SW 1271 (cell line): ENCODE measurements at regions not wholly inside any gene's neighbourhood (a gene's known extent, or its start where the extent isn't known, plus 50 kb on each side); places are given as distances from the start of the nearest gene placed in this dataset.
"Not testable (repeated sequence)": the region's sequence is repeated elsewhere in the genome, so short reads cannot be mapped to it uniquely, and the experiment has no call there.

Experiments used
- DNase-seq, 2 experiments: peaks; one replicate each; lab custom pipeline; 2025; lab: John Stamatoyannopoulos, UW

GRCh38 chr5:33072296-33072695, 361.2 kb downstream of the NPR3 start:
- no peak for DNase-seq

- DNase-seq = no peak
Measured at GRCh38 chr5:33072726-33073125, 361.6 kb downstream of the NPR3 start.

DNA sequence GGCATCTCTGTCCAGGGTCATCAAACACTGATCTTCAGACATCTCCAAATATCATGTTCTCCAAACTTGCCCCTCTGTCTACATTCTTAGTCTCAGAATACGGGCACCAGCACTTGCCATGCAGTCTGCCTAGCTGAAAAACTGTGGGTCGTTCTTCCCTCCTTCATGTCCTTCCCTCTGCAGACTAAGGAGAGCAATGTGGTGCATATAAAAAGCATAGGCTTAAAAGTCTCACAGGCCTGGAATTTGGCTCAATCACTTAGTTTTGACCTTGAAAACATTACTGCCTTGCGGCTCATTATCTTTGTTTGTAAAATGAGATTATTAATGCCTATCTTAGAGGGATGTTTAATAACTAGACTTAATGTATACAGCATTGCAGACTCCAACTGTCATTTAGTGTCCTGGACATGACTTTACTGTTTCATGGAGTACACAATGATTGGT, 362.8 kb downstream of the NPR3 start:
- no peak for DNase-seq

- no peak for DNase-seq
Measured at GRCh38 chr5:33074548-33074947, 363.4 kb downstream of the NPR3 start.

GRCh38 chr5:33075731-33076130, 364.6 kb downstream of the NPR3 start:
- DNase-seq = no peak

DNA sequence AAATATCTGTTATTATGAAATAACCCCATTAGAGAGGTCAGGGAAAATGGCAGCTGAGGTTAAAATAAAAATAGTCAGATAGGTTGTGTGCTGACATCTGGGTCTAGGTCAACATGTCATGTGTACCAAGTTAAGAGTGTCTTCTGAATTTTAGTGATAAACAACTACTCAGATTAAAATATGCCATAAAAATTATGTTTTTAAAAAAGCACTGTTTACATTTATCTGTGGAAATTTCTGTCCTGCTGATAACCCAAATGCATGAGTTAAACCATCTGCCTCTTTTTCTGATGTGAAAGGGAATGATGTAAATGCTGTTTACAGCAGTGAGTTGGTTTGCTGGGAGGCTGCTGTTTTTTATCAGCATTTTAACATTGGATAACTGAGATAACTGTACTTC, 361.2 kb upstream of the TARS1 start:
- no peak for DNase-seq

GRCh38 chr5:33080287-33080686, 360.5 kb upstream of the TARS1 start:
- DNase-seq = no peak

DNA sequence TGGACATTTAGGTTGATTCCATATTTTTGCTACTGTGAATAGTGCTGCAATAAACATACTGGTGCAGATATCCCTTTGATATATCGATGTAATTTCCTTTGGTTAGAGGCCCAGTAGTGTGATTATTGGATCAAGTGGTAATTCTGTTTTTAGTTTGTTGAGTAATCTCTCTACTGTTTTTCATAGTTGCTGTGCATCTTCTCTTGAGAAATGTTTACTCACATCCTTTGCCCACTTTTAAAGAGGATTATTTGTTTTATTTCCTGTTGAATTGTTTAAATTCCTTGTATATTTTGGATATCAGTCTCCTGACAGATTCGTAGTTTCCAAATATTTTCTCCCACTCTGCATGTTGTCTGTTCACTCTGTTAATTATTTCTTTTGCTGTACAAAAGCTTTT, 352.6 kb upstream of the TARS1 start:
- no peak for DNase-seq

- DNase-seq = peak; percentile 11 to 31
Measured at GRCh38 chr5:33091571-33092363, 349.0 kb upstream of the TARS1 start.

DNA sequence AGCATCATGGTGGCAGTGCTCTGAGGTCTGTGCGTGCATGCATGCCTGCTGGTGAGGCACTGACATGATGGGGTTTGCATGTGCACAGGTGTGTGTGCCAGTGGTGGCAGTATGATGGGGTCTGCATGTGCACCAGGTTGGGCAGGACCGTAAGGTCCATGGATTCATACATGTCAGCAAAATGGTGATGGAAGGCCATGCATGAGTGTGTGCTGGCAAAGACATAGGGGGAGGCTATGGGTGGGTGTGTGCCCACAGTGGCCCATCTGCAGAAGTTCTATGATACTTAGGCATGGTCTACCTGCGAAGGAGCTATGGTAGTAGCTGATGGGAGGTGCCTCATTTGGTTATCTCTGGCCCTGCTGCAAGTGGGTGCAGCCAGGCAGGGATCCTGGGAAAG, 348.0 kb upstream of the TARS1 start:
- DNase-seq = no peak

DNA sequence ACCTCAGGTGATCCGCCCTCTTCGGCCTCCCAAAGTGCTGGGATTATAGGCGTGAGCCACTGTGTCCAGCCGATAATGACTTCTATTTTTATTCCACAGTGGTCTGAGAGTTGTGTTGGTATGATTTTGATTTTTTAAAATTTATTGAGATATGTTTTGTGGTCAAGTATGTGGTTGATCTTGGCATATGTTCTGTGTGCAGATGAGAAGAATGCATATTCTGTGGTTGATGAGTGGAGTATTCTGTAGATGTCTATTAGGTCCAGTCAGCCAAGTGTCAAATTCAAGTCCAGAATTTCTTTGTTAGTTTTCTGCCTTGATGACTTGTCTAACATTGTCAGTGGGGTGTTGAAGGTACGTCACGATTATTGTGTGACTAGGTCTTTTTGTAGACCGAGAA, 338.2 kb upstream of the TARS1 start:
- no peak for DNase-seq

DNA sequence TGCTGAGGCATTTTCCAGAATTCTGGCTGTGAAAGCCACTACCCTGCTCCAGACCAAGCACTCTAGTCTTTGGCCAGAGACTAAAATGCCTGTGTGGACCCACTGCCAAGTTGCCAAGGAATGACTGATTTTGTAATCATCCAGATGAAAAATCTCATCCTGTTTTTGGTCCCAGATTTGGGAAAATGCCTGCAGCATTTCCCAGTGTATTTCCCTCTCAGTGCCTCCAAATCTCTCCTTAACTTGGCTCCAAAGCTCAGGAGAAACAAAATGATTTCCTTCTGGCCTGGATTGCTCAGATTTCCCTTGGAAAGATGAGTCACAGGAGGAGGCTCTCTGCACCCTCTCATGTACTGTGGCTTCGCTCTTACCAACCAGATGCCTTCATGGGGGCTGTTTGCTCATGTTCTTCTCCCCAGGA, 335.2 kb upstream of the TARS1 start:
- no peak for DNase-seq

DNA sequence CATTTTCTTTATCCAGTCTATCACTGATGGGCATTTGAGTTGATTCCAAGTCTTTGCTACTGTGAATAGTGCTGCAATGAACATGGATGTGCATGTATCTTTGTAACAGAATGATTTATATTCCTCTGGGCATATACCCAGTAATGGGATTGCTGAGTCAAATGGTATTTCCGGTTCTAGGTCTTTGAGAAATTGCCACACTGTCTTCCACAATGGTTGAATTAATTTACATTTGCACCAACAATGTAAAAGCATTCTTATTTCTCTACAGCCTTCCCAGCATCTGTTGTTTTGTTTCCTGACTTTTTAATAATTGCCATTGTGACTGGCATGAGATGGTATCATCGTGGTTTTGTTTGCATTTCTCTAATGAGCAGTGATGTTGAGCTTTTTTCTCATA, 330.3 kb upstream of the TARS1 start:
- peak in 1 of 2 experiments; percentile 23 for DNase-seq

DNA sequence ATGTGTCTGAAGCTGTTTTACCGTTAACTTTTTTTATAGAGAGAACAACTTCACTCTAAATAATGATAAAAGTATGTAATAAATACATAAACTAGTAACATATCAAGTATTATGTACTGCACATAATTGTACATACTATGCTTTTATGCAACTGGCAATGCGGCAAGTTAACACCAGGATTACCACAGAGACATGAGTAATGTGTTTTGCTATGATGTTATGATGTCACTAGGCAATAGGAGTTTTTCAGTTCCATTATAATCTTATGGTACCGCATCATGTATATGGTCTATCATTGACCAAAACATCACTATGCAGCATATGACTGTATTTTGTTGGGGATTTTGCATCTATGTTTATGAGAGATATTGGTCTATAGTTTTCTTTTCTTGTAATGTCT, 326.4 kb upstream of the TARS1 start:
- no peak for DNase-seq

DNA sequence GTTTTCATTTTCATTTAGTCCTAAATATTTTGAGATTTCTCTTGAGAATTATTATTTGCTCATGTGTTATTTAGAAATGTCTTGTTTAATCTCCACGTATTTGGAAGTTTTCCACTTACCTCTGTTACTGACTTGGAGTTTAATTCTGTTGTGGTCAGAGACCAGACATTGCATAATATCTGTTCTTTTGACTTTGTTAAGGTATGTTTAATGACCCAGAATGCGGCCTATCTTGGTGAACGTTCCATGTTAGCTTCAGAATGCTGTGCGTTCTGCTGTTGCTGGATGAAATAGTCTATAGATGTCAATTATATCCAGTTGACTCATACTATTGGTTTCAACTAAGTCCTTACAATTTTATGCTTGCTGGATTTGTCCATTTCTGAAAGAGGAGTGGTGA, 325.3 kb upstream of the TARS1 start:
- DNase-seq = no peak

GRCh38 chr5:33118761-33119415, 321.9 kb upstream of the TARS1 start:
- no peak for DNase-seq

- no peak for DNase-seq
Measured at GRCh38 chr5:33120671-33121070, 320.1 kb upstream of the TARS1 start.

GRCh38 chr5:33129309-33129708, 311.5 kb upstream of the TARS1 start:
- no peak for DNase-seq

GRCh38 chr5:33136785-33137184, 304.0 kb upstream of the TARS1 start:
- no peak for DNase-seq

DNA sequence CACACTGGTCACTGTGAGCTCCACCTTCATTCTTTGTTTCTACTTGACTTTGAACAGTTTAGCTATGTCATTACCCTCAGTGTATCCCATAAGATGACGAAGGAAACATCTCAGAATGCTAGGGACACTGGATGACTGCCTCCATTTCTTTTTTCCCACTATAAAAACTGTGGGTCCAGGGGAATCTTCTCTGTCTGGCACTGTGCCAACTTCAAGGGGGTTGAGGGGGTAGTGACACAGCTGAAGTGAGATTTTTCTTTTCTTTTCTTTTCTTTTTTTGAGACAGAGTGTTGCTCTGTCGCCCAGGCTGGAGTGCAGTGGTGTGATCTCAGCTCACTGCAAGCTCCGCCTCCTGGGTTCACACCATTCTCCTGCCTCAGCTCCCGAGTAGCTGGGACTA, 302.6 kb upstream of the TARS1 start:
- DNase-seq = not testable (repeated sequence)

DNA sequence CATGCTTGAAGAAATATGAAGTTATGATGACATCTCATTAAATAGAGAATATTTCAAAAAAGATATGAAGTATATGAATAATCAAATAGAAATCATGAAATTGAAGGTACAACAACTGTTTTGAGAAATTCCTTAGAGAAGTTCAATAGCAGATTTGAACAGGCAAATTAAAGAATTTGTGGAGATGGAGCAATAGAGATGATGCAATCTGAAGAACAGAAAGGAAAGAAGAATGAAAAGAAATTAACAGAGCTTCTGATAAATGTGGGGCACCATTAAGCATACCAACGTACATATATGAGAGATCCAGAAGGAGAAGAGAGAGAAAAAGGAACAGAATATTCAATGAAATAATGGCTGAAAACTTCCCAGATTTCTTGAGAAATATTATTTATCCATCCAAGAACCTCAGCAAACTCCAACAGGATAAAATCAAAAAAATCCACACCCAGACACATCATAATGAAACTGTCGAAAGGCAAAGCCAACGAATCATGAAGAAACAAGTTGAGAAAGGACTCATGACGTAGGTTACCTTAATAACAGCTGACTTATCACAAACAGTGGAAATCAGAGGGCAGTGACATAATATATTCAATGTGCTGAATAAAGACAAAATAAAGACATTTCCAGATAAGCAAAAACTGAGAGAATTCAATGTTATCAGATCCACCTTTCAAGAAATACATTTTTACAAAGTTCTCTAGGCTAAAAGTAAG, 297.2 kb upstream of the TARS1 start:
- DNase-seq = no peak

DNA sequence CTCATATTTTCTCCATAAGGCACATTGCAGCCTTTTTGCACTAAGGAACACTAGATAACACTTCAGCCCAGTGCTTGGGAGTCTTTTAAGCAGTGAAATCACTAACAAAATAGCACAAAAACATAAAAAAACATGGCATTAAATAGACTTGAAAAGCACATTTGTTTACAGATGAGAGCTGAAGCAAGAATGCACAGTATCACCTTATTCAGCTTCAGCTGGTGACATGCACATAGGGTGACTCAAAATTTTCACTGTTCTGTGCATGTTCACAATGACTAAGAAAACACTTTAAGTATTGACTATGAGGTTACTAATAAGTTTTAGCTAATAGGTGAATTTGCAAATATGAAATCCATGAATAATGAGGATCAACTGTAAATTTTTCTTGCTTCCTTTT, 293.9 kb upstream of the TARS1 start:
- no peak for DNase-seq

- peak; percentile 56 to 85 for DNase-seq
Measured at GRCh38 chr5:33148076-33148513, 292.7 kb upstream of the TARS1 start.
